ENCODE measurements at regions not wholly inside any gene's neighbourhood (a gene's known extent, or its start where the extent isn't known, plus 50 kb on each side); places are given as distances from the start of the nearest gene placed in this dataset.

DNA sequence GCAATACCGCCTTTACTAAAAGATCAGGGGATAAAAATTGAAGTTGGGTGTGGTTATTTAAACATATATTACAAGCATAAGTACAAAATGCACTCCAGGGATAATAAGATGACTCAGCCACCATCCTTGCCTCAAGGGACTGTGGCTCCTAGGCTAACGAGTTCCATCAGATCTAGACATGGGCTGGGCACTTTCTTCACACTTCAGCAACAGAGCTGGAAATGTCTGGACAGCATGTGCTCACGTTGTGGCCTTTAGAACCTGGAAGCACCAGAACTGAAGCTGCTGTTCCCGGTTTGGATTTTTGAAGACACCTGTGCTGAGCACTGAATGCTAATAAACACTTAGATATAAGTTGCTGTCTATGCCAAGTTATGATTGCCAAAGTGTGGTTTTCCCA, 384.2 kb upstream of the SALL3 start:
- Histone ChIP-seq H3K27ac (no peak overlapping the region), H3K27me3 (no peaks in the 10 kb centered on the region), H3K4me3 (no peak overlapping the region), H3K9me3 (no peaks in the 10 kb centered on the region), H3K4me1 (no peaks in the 10 kb centered on the region), H3K36me3 (no peaks in the 10 kb centered on the region)
- WGBS, 2 donors (ENCODE audit: low coverage in 1 of 2), result 67 to 80% methylated on average over 2 to 4 of the region's 4 CpGs
- TF ChIP-seq POLR2AphosphoS5 (IDR thresholded peaks at IDR 0.05) (no peak), POLR2A (IDR thresholded peaks at IDR 0.05) (no peak), EP300 (IDR thresholded peaks at IDR 0.05; ENCODE audit: low read depth) (no peak)
- TF ChIP-seq, protein P1, sequence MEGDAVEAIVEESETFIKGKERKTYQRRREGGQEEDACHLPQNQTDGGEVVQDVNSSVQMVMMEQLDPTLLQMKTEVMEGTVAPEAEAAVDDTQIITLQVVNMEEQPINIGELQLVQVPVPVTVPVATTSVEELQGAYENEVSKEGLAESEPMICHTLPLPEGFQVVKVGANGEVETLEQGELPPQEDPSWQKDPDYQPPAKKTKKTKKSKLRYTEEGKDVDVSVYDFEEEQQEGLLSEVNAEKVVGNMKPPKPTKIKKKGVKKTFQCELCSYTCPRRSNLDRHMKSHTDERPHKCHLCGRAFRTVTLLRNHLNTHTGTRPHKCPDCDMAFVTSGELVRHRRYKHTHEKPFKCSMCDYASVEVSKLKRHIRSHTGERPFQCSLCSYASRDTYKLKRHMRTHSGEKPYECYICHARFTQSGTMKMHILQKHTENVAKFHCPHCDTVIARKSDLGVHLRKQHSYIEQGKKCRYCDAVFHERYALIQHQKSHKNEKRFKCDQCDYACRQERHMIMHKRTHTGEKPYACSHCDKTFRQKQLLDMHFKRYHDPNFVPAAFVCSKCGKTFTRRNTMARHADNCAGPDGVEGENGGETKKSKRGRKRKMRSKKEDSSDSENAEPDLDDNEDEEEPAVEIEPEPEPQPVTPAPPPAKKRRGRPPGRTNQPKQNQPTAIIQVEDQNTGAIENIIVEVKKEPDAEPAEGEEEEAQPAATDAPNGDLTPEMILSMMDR (IDR thresholded peaks at IDR 0.05), result no peak
- intact Hi-C loops (cut with DNase I; ENCODE audit: low total_unique reads) (no loop called here), in situ Hi-C loops (cut with MboI; ENCODE audit: low pct_ligation_motif_present in 1 of 4, low pct_unique_long_range_greater_than_20kb in 1 of 4, low sequenced_read_pairs in 3 of 4) (no loop called here)
- DNase-seq, result no peak

DNA sequence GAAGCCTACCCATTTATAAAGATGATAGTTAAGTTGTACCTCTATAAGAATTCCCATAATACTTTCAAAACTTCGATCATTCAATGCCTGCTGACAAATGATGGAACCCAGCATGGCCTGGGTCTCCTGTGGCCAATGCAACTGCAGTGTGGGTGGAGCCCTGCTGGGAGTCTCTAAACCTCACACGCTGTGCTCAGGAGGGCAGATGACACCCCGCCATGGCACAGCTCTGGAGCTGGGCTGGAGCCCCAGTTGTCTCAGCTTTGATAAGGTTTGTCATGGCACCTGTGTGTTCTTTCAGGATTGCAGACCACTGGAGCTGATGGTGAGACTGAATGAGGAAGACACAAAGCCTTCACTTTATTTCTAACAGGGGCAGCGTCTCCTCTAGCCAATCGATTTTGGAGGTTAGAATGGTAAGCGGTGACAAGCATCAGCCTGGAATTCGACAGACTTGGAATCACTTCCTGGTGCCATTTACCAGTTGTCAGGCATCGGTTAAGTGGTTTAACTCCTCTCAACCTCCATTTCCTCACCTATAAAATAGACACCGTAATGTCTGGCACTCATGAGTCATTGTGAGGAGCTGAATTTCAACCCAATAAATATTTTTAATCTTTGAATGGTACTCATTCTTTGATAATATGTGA, 383.6 kb upstream of the SALL3 start:
- Histone ChIP-seq H3K4me3 (no peak overlapping the region), H3K4me1 (no peaks in the 10 kb centered on the region), H3K9me3 (no peaks in the 10 kb centered on the region), H3K27ac (no peak overlapping the region), H3K27me3 (no peaks in the 10 kb centered on the region), H3K36me3 (no peaks in the 10 kb centered on the region)
- in situ Hi-C loops (cut with MboI; ENCODE audit: low pct_ligation_motif_present in 1 of 4, low pct_unique_long_range_greater_than_20kb in 1 of 4, low sequenced_read_pairs in 3 of 4) (no loop called here), intact Hi-C loops (cut with DNase I; ENCODE audit: low total_unique reads) (no loop called here)
- 48 to 80% methylated on average over 3 to 9 of the region's 9 CpGs for WGBS, 2 donors (ENCODE audit: low coverage in 1 of 2)
- no peak for DNase-seq
- TF ChIP-seq EP300 (IDR thresholded peaks at IDR 0.05; ENCODE audit: low read depth), result no peak
- TF ChIP-seq, protein P1 (IDR thresholded peaks at IDR 0.05), result no peak
- no peak for TF ChIP-seq POLR2AphosphoS5 (IDR thresholded peaks at IDR 0.05)
- no peak for TF ChIP-seq POLR2A (IDR thresholded peaks at IDR 0.05)

- DNase-seq, result no peak
Measured at GRCh38 chr18:78596794-78597345, 382.7 kb upstream of the SALL3 start.

DNA sequence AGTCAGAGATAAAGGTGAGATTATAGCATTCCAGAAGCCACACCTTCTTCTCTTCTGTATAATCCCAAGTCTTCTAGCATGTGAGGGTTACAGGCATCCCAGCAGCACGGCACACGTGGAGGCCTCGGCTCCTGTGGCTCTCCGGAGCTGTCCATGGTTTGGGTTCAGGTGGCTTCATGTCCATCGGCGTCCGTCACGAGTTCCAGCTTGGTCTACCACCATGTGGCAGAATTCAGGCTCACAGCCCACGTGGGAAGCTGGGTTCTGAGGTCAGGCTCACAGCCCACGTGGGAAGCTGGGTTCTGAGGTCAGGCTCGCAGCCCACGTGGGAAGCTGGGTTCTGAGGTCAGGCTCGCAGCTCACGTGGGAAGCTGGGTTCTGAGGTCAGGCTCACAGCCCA, 378.3 kb upstream of the SALL3 start:
- Histone ChIP-seq H3K36me3 (no peaks in the 10 kb centered on the region), H3K4me3 (no peak overlapping the region), H3K27ac (no peak overlapping the region), H3K27me3 (no peaks in the 10 kb centered on the region), H3K4me1 (no peaks in the 10 kb centered on the region), H3K9me3 (no peaks in the 10 kb centered on the region)
- TF ChIP-seq POLR2A (IDR thresholded peaks at IDR 0.05), result no peak
- TF ChIP-seq, protein P1 (IDR thresholded peaks at IDR 0.05), result no peak
- TF ChIP-seq EP300 (IDR thresholded peaks at IDR 0.05; ENCODE audit: low read depth), result no peak
- no peak for TF ChIP-seq POLR2AphosphoS5 (IDR thresholded peaks at IDR 0.05)
- DNase-seq, result no peak
- 40 to 67% methylated on average over 2 to 14 of the region's 14 CpGs for WGBS, 2 donors (ENCODE audit: low coverage in 1 of 2)
- intact Hi-C loops (cut with DNase I; ENCODE audit: low total_unique reads), result no loop called here
- in situ Hi-C loops (cut with MboI; ENCODE audit: low pct_ligation_motif_present in 1 of 4, low pct_unique_long_range_greater_than_20kb in 1 of 4, low sequenced_read_pairs in 3 of 4), result no loop called here

More at GRCh38 chr18:78596794-78597345, 382.7 kb upstream of the SALL3 start:
- Histone ChIP-seq H3K36me3 (no peaks in the 10 kb centered on the region), H3K9me3 (no peaks in the 10 kb centered on the region), H3K27me3 (no peaks in the 10 kb centered on the region), H3K27ac (no peak overlapping the region), H3K4me1 (no peaks in the 10 kb centered on the region), H3K4me3 (no peak overlapping the region)
- intact Hi-C loops (cut with DNase I; ENCODE audit: low total_unique reads) (no loop called here), in situ Hi-C loops (cut with MboI; ENCODE audit: low pct_ligation_motif_present in 1 of 4, low pct_unique_long_range_greater_than_20kb in 1 of 4, low sequenced_read_pairs in 3 of 4) (no loop called here)
- TF ChIP-seq, protein P1 (IDR thresholded peaks at IDR 0.05), result no peak
- TF ChIP-seq EP300 (IDR thresholded peaks at IDR 0.05; ENCODE audit: low read depth) (no peak), POLR2A (IDR thresholded peaks at IDR 0.05) (no peak), POLR2AphosphoS5 (IDR thresholded peaks at IDR 0.05) (no peak)
- WGBS, 2 donors (ENCODE audit: low coverage in 1 of 2), result 38 to 61% methylated on average over 7 to 8 of the region's 8 CpGs
